ENCODE measurements at regions not wholly inside any gene's neighbourhood (a gene's known extent, or its start where the extent isn't known, plus 50 kb on each side); places are given as distances from the start of the nearest gene placed in this dataset.

- TF ChIP-seq CTCF (IDR thresholded peaks at IDR 0.05 in 8 of 11, conservative IDR thresholded peaks at IDR 0.05 in 3 of 11) (no peak), POLR2AphosphoS5 (IDR thresholded peaks at IDR 0.05) (no peak)
Observed at GRCh38 chr1:88528792-88529191, 155.3 kb upstream of the PKN2 start.
